ACC112 (cell line): ENCODE measurements at regions not wholly inside any gene's neighbourhood (a gene's known extent, or its start where the extent isn't known, plus 50 kb on each side); places are given as distances from the start of the nearest gene placed in this dataset.

Source experiments
- H2AFZ ChIP-seq: fragments of 200-600 bp; sonication (generic); one replicate; pipeline ENCODE4 v1.6.0; 2017; ENCODE audit warnings: antibody characterized with exemption, low read length; ENCODE audit not compliant: unreplicated experiment
- H3K27ac ChIP-seq: fragments of 200-600 bp; sonication (generic); 2 replicates; pipeline ENCODE4 v1.5.1; 2014; ENCODE audit warnings: low read depth, mild to moderate bottlenecking, antibody characterized with exemption, low read length, moderate library complexity
- H3K27me3 ChIP-seq: fragments of 200-600 bp; sonication (generic); 2 replicates; pipeline ENCODE4 v1.6.1; 2014; ENCODE audit warnings: mild to moderate bottlenecking, antibody characterized with exemption, low read length, moderate library complexity, mixed read lengths; ENCODE audit not compliant: insufficient read depth
- H3K36me3 ChIP-seq: fragments of 200-600 bp; sonication (generic); 2 replicates; pipeline ENCODE4 v1.6.1; 2016; ENCODE audit warnings: mild to moderate bottlenecking, antibody characterized with exemption, low read length, moderate library complexity, mixed read lengths; ENCODE audit not compliant: insufficient read depth
- H3K4me1 ChIP-seq: fragments of 200-600 bp; sonication (generic); one replicate; pipeline ENCODE4 v1.6.1; 2016; ENCODE audit warnings: low read length, mixed read lengths; ENCODE audit not compliant: insufficient read depth, unreplicated experiment, control insufficient read depth
- H3K4me3 ChIP-seq: fragments of 200-600 bp; sonication (generic); 2 replicates; pipeline ENCODE4 v1.5.1; 2014; ENCODE audit warnings: mild to moderate bottlenecking, low read depth, low read length
- H3K79me2 ChIP-seq: fragments of 200-600 bp; sonication (generic); one replicate; pipeline ENCODE4 v1.6.0; 2016; ENCODE audit warnings: low read length; ENCODE audit not compliant: control insufficient read depth, unreplicated experiment, insufficient read depth

DNA sequence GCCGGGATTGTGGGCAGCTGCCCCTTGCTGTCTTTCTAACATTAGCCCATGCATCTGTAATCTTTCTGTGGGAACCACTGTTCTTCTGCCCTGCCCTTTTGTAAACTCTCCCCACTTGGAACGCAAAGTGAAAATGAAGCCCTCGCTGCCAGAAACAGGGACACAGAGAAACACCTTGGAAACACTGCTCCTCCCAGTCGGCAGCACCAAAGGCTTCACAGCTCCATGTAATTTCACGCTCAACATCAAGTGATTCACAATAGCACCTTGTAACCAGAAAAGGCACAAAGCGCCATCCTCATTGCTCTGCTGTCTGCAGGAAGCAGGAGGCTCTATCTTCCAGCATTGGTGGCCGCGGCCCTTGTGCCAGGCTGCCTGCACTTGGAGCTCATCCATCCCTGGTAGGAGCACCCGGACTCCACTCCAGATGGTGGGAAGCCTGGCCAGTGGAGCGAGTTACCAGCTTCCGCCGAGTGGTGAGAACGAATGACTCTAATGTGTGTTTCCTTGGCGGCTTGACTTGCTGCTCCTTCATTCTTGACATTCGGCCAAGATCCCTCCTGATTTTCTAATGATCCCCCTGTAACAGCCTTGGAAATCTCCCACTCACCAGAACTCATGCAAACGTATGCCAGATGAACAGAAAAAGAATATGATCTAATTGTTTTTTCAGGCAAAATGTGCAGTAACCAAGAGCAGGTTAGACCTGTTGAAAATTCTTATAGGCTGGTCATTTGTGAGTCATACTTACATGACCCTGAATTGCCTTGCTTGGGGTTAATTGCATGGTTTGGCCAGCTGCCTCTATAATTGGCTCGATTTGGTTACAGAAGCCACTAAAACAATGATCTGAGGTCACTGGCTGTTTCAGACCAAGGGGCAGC is 169.1 kb upstream of the CDYL start:
- H3K79me2 ChIP-seq, result no peaks in the 10 kb centered on the region
- peaks cover 40% of the 10 kb centered on the region for H3K4me1 ChIP-seq
- no peaks in the 10 kb centered on the region for H3K36me3 ChIP-seq
- H3K4me3 ChIP-seq, result peak overlapping the region; percentile 49
- H3K27me3 ChIP-seq, result no peaks in the 10 kb centered on the region
- H3K27ac ChIP-seq, result peak overlapping the region; percentile 33; the same call in 1 of the 2 replicates
- peak overlapping the region; percentile 63 for H2AFZ ChIP-seq

- no peak overlapping the region for H3K27ac ChIP-seq
- no peaks in the 10 kb centered on the region for H3K36me3 ChIP-seq
- no peak overlapping the region for H2AFZ ChIP-seq
- H3K4me1 ChIP-seq, result peaks cover 47% of the 10 kb centered on the region
- H3K79me2 ChIP-seq, result no peaks in the 10 kb centered on the region
- no peak overlapping the region for H3K4me3 ChIP-seq
- H3K27me3 ChIP-seq, result no peaks in the 10 kb centered on the region
These were observed 170.2 kb upstream of the CDYL start for GRCh38 chr6:4606016-4606415.

DNA sequence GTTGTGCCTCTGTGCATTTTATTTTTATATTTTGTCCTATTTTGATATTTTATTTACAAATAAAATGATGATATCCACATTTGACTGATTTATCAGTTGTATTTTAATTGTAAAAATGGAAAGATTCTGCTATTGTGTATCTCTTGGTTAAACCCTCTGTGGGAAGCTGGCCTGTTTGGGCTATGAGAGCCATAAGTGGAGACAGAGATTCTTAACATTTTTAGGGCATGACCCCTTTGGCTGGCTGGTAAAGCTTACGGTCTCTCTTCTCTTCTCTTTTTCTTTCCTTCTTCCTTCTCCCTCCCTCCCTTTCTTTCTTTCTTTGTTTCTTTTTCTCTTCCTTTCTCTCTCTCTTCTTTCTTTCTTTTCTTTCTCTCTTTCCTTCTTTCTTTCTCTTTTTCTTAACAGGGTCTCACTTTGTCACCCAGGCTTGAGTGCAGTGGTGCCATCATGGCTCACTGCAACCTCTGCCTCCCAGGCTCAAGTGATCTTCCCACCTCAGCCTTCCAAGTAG is 172.3 kb upstream of the CDYL start:
- Histone ChIP-seq H3K79me2 (no peaks in the 10 kb centered on the region), H3K36me3 (no peaks in the 10 kb centered on the region), H3K4me3 (no peak overlapping the region), H3K4me1 (peaks cover 60% of the 10 kb centered on the region), H2AFZ (no peak overlapping the region), H3K27ac (peak overlapping the region; percentile 83), H3K27me3 (no peaks in the 10 kb centered on the region)

DNA sequence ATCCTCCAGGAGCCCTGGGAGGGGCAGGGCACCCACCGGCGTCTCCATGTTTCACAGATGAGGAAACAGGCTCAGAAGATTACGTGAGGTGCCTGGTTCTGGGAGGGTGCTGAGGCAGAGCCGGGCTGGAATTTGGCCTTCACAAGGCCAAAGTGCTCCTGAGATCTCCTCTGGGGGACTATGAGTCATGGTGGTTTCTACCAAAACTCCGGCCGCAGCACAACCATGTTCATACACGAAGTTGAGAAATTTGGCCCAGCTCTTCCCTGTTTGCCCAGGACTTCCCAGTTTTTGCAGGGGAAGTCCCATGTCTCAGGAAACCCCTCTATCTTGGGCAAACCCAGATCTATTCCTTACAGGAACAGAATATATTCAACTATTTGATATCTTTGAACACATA is 172.9 kb upstream of the CDYL start:
- no peaks in the 10 kb centered on the region for H3K79me2 ChIP-seq
- H3K27ac ChIP-seq, result peak overlapping the region; percentile 83
- H3K36me3 ChIP-seq, result no peaks in the 10 kb centered on the region
- H3K27me3 ChIP-seq, result no peaks in the 10 kb centered on the region
- H2AFZ ChIP-seq, result no peak overlapping the region
- peaks cover 65% of the 10 kb centered on the region for H3K4me1 ChIP-seq
- no peak overlapping the region for H3K4me3 ChIP-seq

DNA sequence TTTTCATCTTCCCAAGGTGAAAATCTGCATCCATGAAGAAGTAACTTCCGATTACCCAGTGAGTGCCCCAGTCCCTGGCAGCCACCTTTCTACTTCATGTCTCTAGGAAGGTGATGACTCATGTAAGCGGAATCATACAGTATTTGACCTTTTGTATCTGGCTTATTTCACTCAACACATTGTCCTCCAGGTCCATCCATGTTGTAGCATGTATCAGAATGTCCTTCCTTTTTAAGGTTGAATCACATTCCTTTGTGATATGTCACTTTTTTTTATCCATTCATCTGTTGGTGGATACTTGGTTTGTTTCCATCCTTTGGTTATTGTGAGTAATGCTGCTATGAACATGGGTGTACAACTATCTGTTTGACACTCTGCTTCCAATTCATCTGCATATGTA is 176.3 kb upstream of the CDYL start:
- Histone ChIP-seq H3K27ac (peak overlapping the region; percentile 61), H2AFZ (no peak overlapping the region), H3K4me3 (no peak overlapping the region), H3K36me3 (no peaks in the 10 kb centered on the region), H3K4me1 (peaks cover 51% of the 10 kb centered on the region), H3K27me3 (no peaks in the 10 kb centered on the region), H3K79me2 (no peaks in the 10 kb centered on the region)

GRCh38 chr6:4598384-4598995 is 177.7 kb upstream of the CDYL start:
- Histone ChIP-seq H3K36me3 (no peaks in the 10 kb centered on the region), H3K27ac (peak overlapping the region; percentile 61), H2AFZ (peak overlapping the region; percentile 31), H3K4me1 (peaks cover 43% of the 10 kb centered on the region), H3K4me3 (no peak overlapping the region), H3K27me3 (no peaks in the 10 kb centered on the region), H3K79me2 (no peaks in the 10 kb centered on the region)

- Histone ChIP-seq H2AFZ (no peak overlapping the region), H3K79me2 (no peaks in the 10 kb centered on the region), H3K27ac (no peak overlapping the region), H3K36me3 (no peaks in the 10 kb centered on the region), H3K4me3 (no peak overlapping the region), H3K4me1 (peaks cover 6% of the 10 kb centered on the region), H3K27me3 (no peaks in the 10 kb centered on the region)
These were observed 182.3 kb upstream of the CDYL start for GRCh38 chr6:4593951-4594350.

DNA sequence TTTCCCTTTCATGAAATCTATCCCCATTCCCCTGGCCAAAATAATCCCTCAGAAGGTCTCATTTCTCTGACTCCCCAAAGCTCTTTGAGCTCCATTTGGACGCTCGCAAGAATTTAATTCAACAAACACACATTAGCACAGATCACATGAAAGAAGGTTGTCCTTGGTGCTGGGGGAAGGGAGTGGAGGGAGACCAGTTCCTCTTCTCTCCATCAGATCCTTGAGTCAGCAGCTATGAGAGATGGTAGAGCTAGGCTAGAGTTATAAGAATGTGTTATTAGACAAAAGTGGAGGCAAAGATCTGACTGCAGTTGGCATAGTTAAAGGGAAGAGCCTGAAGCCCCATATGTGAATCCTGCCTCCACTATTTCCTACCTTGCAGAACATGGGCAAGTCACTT is 184.2 kb upstream of the CDYL start:
- Histone ChIP-seq H3K79me2 (no peaks in the 10 kb centered on the region), H3K4me3 (no peak overlapping the region), H2AFZ (no peak overlapping the region), H3K4me1 (no peaks in the 10 kb centered on the region), H3K27me3 (no peaks in the 10 kb centered on the region), H3K27ac (no peak overlapping the region), H3K36me3 (no peaks in the 10 kb centered on the region)

DNA sequence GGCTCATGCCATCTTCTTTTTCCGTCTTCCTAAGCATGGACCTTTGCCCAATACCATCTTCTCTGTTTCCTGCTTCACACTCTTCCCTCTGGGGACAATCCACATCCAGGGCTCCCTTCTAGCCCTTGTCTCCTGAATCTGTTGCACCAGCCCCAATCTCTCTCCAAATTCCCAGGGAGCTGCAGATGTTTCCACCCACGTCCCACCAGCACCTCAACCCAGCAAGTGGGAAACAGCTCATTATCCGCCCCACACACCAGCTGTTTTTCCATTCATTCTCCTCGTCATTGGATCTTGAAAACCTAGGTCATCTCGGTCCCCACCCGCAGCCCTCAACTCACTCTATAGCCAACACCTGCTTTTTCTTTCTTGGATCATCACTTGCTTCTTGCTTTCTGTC is 185.0 kb upstream of the CDYL start:
- Histone ChIP-seq H3K79me2 (no peaks in the 10 kb centered on the region), H2AFZ (no peak overlapping the region), H3K4me3 (no peak overlapping the region), H3K36me3 (no peaks in the 10 kb centered on the region), H3K27me3 (no peaks in the 10 kb centered on the region), H3K4me1 (no peaks in the 10 kb centered on the region), H3K27ac (no peak overlapping the region)

DNA sequence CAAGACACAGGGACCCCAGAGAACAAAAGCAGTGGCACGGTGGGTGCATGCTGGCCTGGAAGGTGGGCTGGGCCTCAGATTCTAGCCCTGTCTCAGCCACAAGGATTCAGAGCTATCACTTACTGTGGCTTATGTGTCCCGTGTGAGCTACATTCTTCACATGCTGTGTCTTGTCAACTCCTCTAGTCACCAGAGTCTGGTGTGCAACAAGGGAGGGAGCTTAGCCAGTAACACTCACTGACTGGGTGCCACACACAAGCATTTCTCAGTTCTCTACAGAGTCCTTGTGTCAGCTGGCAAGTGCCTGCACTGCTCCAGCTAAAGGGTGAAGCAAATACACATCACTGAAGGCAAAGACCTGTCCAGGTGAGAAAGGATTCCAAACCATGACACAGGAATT is 186.9 kb upstream of the CDYL start:
- Histone ChIP-seq H3K79me2 (no peaks in the 10 kb centered on the region), H2AFZ (no peak overlapping the region), H3K4me3 (no peak overlapping the region), H3K27ac (no peak overlapping the region), H3K4me1 (no peaks in the 10 kb centered on the region), H3K36me3 (no peaks in the 10 kb centered on the region), H3K27me3 (no peaks in the 10 kb centered on the region)

DNA sequence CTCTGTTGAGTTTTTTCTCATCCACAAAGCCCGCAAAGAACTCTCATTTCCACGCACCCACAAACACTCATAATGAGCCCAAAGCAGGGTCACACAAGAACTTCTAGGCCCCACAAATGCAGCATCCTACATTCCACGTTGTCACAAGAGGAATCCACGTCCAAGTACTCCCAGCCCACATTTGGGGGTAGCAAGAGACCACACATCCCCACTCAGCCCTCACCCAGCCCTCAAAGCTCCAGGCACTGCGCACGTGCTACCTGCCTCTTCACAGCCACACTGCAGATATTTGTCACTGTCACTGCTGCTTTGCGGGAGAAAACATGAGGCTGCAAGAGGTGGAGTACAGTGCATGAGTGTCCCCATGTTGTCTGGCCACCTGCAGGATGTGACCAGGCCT is 187.6 kb upstream of the CDYL start:
- Histone ChIP-seq H3K79me2 (no peaks in the 10 kb centered on the region), H3K27ac (no peak overlapping the region), H3K36me3 (no peaks in the 10 kb centered on the region), H3K4me1 (peaks cover 5% of the 10 kb centered on the region), H3K27me3 (no peaks in the 10 kb centered on the region), H2AFZ (no peak overlapping the region), H3K4me3 (no peak overlapping the region)
